GM19240 (cell line): ENCODE measurements at regions not wholly inside any gene's neighbourhood (a gene's known extent, or its start where the extent isn't known, plus 50 kb on each side); places are given as distances from the start of the nearest gene placed in this dataset.
"Not testable (repeated sequence)": the region's sequence is repeated elsewhere in the genome, so short reads cannot be mapped to it uniquely, and the experiment has no call there.

ENCODE experiments used
- DNase-seq: peaks from one replicate; pipeline ENCODE4 v3.0.0; 2011; ENCODE audit warnings: low spot score; ENCODE audit not compliant: insufficient read length

- no peak for DNase-seq
Measured at GRCh38 chrX:130552444-130553073, 150.8 kb downstream of the RBMX2 start.

- no peak for DNase-seq
Measured at GRCh38 chrX:130555341-130555740, 153.6 kb downstream of the RBMX2 start.

GRCh38 chrX:130555757-130556156 is 154.0 kb downstream of the RBMX2 start:
- no peak for DNase-seq

- DNase-seq = no peak
Measured at GRCh38 chrX:130556951-130557350, 155.2 kb downstream of the RBMX2 start.

- no peak for DNase-seq
Measured at GRCh38 chrX:130560544-130560943, 158.8 kb downstream of the RBMX2 start.

GRCh38 chrX:130561930-130562329 is 160.1 kb downstream of the RBMX2 start:
- no peak for DNase-seq

GRCh38 chrX:130563476-130563875 is 161.7 kb downstream of the RBMX2 start:
- DNase-seq = no peak

- DNase-seq = no peak
Measured at GRCh38 chrX:130566028-130566683, 164.4 kb downstream of the RBMX2 start.

GRCh38 chrX:130573030-130573429 is 171.2 kb downstream of the RBMX2 start:
- not testable (repeated sequence) for DNase-seq
